ENCODE measurements at regions not wholly inside any gene's neighbourhood (a gene's known extent, or its start where the extent isn't known, plus 50 kb on each side); places are given as distances from the start of the nearest gene placed in this dataset.

DNA sequence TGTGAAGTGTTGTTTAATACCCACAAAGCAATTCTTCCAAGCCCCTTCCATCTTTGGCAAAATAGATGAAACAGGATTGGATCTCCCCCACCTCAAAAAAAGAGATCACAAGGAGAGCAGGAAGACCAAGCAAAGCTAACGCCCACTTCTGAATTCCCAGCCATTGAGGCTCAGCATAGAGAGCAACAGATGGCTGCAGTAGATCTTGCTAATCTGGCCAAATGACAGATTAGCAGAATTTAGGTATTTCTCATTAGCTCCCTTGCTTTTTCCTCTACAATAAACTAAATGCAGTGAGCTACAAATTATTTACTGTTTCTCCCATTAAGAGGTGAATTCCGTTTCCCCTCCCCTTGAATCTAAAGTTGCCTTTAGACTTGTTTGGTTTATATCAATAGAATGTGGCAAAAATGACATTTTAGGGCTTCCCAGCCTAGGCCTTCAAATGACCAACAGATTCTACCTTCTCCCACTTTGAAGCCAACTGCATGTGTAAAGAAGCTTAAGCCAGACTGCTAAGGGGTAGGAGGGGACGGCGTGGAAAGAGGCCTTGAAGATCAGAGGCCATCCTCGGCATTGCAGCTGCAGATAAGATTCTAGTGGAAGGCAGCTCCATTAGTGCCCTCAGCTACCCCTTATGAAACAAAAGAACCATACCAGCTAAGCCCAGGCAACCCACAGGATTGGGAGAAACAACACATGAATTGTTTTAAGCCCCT, 56.8 kb upstream of the CPEB4 start:
- no peak for DNase-seq (ENCODE audit: low read depth in 2 of 2)

GRCh38 chr5:173832386-173832785, 55.8 kb upstream of the CPEB4 start:
- no peak for DNase-seq (ENCODE audit: low read depth in 2 of 2)

DNA sequence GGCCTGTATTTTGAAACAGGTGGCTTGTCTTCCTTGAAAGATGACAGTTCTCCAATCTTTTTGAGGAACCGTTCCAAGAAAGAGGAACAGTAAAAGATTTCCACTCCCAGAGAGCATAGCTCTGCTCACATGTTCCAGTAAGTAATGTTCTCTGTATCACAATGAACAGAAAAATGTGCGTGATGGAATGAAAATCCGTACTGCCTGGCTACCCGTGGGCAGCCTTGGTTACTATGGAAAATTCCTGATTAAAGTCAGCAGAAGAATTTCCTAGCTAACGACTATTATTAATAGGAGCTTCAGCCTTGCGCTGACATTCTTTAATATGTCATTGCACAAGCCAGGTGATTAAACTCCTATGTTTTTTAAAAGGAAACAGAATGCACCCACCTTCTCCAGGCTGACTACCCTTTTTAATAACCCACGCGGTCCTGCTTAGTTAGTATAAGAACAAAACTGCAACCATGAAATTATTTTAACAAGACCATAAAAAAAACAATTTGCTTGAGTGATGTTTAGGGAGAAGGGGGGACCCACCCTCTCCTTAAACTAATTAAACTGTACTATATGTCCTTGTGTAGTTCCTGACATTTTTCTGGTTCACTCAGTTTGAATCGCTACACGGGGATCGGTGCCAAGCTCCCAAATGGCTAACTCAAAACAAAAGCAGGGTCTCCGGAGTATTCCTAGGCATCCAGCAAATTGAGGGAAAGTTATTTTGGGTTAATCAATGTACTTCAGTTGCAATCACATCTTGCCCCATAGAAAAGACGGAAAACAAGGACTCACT, 54.8 kb upstream of the CPEB4 start:
- DNase-seq (ENCODE audit: low read depth in 2 of 2): no peak

- no peak for DNase-seq (ENCODE audit: low read depth in 2 of 2)
Measured at GRCh38 chr5:173834071-173834771, 53.9 kb upstream of the CPEB4 start.

DNA sequence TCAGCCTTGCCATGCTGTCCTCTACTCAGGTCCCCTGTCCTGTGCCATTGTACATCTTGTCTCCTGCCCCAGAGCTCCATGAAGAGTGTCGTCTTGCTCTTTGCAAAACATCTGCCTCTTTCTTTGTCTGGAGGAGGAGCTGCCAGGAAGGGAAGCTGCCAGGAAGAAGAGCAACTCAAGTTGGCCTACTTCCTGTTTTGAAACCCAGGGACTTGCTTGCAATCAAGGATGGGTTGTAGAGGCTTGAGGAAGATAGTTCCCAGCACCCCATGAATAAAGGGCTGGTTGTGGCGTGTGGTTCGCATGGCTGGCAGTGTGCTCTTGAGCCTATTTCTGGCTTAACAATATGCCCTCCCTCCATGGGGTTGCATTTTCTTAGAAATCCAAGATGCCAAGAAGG, 53.0 kb upstream of the CPEB4 start:
- DNase-seq (ENCODE audit: low read depth in 2 of 2): no peak

GRCh38 chr5:173835661-173836060, 52.5 kb upstream of the CPEB4 start:
- DNase-seq (ENCODE audit: low read depth in 2 of 2): no peak

DNA sequence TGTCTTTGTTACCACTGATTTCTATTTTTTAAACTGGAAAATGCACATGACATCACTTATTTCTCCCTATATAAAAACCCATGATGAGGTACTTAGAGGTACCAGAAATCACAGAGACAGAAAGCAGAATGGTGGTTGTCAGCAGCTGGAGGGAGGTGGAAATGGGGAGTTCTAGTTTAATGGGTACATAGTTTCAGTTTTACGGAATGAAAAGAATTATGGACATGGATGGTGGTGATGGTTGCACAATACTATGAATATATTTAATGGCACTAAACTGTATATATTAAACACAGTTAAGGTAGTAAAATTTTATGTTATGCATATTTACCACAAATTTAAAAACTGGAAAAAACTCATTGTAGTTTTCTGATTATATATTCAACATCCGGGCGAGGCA, 50.5 kb upstream of the CPEB4 start:
- DNase-seq (ENCODE audit: low read depth in 2 of 2): no peak

All from stimulated activated CD4-positive, alpha-beta T cell treated with anti-CD3 and anti-CD28 coated beads, Interleukin-15, amount 100 ng/mL, for 48 hours (primary cell).